KMS-11 (cell line): ENCODE measurements at regions not wholly inside any gene's neighbourhood (a gene's known extent, or its start where the extent isn't known, plus 50 kb on each side); places are given as distances from the start of the nearest gene placed in this dataset.

Experiments used
- H2AFZ ChIP-seq: fragments of 200-600 bp; sonication (generic); 2 replicates; pipeline ENCODE4 v1.6.1; 2016; ENCODE audit warnings: antibody characterized with exemption, mixed run types, low read depth
- H3K27ac ChIP-seq: fragments of 200-600 bp; sonication (generic); 2 replicates; pipeline ENCODE4 v1.6.1; 2016; ENCODE audit warnings: mild to moderate bottlenecking, mixed run types
- H3K27me3 ChIP-seq: fragments of 200-600 bp; sonication (generic); 2 replicates; pipeline ENCODE4 v1.6.1; 2017; ENCODE audit warnings: mild to moderate bottlenecking, low read depth, mixed run types, moderate library complexity; ENCODE audit not compliant: insufficient read depth
- H3K36me3 ChIP-seq: fragments of 200-600 bp; sonication (generic); 2 replicates; pipeline ENCODE4 v1.6.1; 2017; ENCODE audit warnings: mild to moderate bottlenecking, mixed run types; ENCODE audit not compliant: insufficient read depth
- H3K4me1 ChIP-seq: fragments of 200-600 bp; sonication (generic); 2 replicates; pipeline ENCODE4 v1.6.1; 2016; ENCODE audit warnings: mild to moderate bottlenecking, low read depth, mixed run types; ENCODE audit not compliant: poor library complexity, severe bottlenecking
- H3K4me2 ChIP-seq: fragments of 200-600 bp; sonication (generic); 2 replicates; pipeline ENCODE4 v1.7.0; 2016; ENCODE audit warnings: mild to moderate bottlenecking, mixed run types
- H3K4me3 ChIP-seq: fragments of 200-600 bp; sonication (generic); IDR thresholded peaks from 2 replicates; pipeline ENCODE4 v1.6.1; 2017; ENCODE audit warnings: low read depth, low read length, mixed read lengths; ENCODE audit not compliant: insufficient read depth
- H3K79me2 ChIP-seq: fragments of 200-600 bp; sonication (generic); 2 replicates; pipeline ENCODE4 v1.6.1; 2016; ENCODE audit warnings: low read depth, mixed run types; ENCODE audit not compliant: insufficient read depth
- H3K9ac ChIP-seq: fragments of 200-600 bp; sonication (generic); 2 replicates; pipeline ENCODE4 v1.6.1; 2016; ENCODE audit warnings: mild to moderate bottlenecking, mixed run types
- H4K20me1 ChIP-seq: fragments of 200-600 bp; sonication (generic); 2 replicates; pipeline ENCODE4 v1.6.1; 2016; ENCODE audit warnings: mild to moderate bottlenecking, mixed run types; ENCODE audit not compliant: insufficient read depth
- TF ChIP-seq, protein P1 (sequence below): fragments of 200-600 bp; sonication (generic); conservative IDR thresholded peaks from 2 replicates; pipeline ENCODE4 v1.6.1; 2017; ENCODE audit warnings: low read depth, mild to moderate bottlenecking, antibody characterized with exemption, low read length, moderate library complexity, mixed read lengths

DNA sequence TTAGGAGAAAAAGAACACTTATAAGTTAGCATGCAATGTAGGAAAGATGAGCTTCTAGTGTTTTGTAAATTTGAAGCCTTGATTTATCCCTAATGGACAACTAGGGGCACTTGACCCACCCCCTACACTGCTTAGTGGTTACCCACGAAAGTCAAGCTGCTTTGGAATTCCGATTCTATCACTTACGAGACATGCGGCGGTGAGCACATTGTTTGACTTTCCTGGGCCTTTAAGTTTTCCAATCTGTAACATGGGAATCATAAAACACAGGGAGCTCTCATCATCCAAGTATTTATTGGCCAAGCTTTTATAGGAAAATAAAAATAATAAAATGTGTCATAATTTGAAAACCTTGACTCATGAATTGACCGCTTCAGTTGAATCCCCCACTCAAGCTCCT, 78.7 kb upstream of the PDK4 start:
- Histone ChIP-seq H3K9ac (no peak overlapping the region), H3K79me2 (no peaks in the 10 kb centered on the region), H3K4me1 (no peaks in the 10 kb centered on the region), H3K27ac (no peak overlapping the region), H3K4me3 (no peak overlapping the region), H3K4me2 (no peak overlapping the region), H3K27me3 (no peaks in the 10 kb centered on the region), H4K20me1 (no peaks in the 10 kb centered on the region), H2AFZ (no peak overlapping the region), H3K36me3 (no peaks in the 10 kb centered on the region)
- TF ChIP-seq, protein P1, sequence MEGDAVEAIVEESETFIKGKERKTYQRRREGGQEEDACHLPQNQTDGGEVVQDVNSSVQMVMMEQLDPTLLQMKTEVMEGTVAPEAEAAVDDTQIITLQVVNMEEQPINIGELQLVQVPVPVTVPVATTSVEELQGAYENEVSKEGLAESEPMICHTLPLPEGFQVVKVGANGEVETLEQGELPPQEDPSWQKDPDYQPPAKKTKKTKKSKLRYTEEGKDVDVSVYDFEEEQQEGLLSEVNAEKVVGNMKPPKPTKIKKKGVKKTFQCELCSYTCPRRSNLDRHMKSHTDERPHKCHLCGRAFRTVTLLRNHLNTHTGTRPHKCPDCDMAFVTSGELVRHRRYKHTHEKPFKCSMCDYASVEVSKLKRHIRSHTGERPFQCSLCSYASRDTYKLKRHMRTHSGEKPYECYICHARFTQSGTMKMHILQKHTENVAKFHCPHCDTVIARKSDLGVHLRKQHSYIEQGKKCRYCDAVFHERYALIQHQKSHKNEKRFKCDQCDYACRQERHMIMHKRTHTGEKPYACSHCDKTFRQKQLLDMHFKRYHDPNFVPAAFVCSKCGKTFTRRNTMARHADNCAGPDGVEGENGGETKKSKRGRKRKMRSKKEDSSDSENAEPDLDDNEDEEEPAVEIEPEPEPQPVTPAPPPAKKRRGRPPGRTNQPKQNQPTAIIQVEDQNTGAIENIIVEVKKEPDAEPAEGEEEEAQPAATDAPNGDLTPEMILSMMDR = no peak

DNA sequence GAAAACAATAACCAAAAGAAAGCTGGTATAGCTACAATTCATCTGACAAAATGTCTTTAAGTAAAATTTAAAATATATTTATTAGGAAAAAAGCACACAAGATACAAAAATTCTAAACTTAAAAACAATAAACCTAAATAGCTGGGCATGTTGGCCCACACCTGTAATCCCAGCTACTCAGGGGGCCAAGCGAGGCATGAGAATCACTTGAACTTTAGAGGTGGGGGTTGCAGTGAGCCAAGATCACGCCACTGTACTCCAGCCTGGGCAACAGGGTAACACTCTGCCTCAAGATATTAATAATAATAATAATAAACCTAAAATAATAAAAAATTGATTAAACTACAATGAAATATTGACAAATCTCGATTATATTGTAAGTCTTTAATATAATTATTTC, 77.8 kb upstream of the PDK4 start:
- Histone ChIP-seq H3K4me3 (no peak overlapping the region), H3K27me3 (no peaks in the 10 kb centered on the region), H4K20me1 (no peaks in the 10 kb centered on the region), H3K4me1 (peaks cover 8% of the 10 kb centered on the region), H3K27ac (no peak overlapping the region), H3K36me3 (no peaks in the 10 kb centered on the region), H3K79me2 (no peaks in the 10 kb centered on the region), H3K4me2 (no peak overlapping the region), H2AFZ (no peak overlapping the region), H3K9ac (no peak overlapping the region)
- TF ChIP-seq, protein P1 = no peak

DNA sequence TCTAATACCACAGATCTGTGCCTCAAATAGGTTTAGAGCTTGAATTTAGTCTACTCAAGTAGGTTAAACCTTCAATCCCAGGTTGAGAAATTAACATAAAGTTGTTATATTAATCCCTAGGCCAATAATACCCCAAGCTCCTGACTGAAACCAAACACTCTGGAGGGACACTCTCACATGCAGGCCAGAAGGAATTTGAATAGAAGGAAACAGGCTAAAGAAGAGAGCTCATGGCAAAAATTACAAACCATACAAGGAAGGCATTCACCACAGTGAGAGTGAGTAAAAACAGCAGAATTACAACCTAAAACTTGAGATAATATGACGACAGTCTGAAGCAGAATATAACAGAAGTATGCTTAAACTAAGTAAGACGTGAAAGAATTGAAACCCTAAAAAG, 76.1 kb upstream of the PDK4 start:
- H3K79me2 ChIP-seq = no peaks in the 10 kb centered on the region
- H2AFZ ChIP-seq = no peak overlapping the region
- no peak overlapping the region for H3K9ac ChIP-seq
- peaks cover 15% of the 10 kb centered on the region for H3K4me1 ChIP-seq
- no peak overlapping the region for H3K4me3 ChIP-seq
- H4K20me1 ChIP-seq = no peaks in the 10 kb centered on the region
- no peak overlapping the region for H3K4me2 ChIP-seq
- H3K27ac ChIP-seq = no peak overlapping the region
- H3K36me3 ChIP-seq = no peaks in the 10 kb centered on the region
- TF ChIP-seq, protein P1 = no peak
- no peaks in the 10 kb centered on the region for H3K27me3 ChIP-seq

DNA sequence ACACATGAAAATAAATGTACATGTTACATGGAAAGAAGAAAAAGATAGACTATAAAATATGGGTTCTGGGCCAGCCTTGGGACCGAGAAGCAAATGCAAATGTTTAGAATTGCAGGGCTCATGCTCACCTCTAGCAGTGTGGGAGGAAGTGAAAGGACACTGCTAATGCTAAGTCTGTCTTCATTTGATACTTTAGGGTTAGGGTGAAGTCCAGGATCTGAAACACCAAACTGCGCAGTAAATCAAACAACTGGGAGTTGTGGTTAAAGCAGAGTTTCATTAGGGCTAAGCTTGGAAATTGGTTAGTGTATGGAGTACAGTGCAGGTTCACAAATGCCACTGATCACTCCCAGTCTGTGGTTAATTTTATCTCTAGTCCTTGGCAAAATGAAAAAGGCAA, 73.2 kb upstream of the PDK4 start:
- H3K27me3 ChIP-seq = no peaks in the 10 kb centered on the region
- TF ChIP-seq, protein P1 = no peak
- no peak overlapping the region for H2AFZ ChIP-seq
- H3K36me3 ChIP-seq = no peaks in the 10 kb centered on the region
- H3K4me2 ChIP-seq = peak overlapping the region; percentile 28
- no peaks in the 10 kb centered on the region for H3K79me2 ChIP-seq
- H4K20me1 ChIP-seq = no peaks in the 10 kb centered on the region
- no peak overlapping the region for H3K9ac ChIP-seq
- H3K27ac ChIP-seq = no peak overlapping the region
- H3K4me3 ChIP-seq = no peak overlapping the region
- H3K4me1 ChIP-seq = peaks cover 21% of the 10 kb centered on the region
